ENCODE measurements at regions not wholly inside any gene's neighbourhood (a gene's known extent, or its start where the extent isn't known, plus 50 kb on each side); places are given as distances from the start of the nearest gene placed in this dataset.

DNA sequence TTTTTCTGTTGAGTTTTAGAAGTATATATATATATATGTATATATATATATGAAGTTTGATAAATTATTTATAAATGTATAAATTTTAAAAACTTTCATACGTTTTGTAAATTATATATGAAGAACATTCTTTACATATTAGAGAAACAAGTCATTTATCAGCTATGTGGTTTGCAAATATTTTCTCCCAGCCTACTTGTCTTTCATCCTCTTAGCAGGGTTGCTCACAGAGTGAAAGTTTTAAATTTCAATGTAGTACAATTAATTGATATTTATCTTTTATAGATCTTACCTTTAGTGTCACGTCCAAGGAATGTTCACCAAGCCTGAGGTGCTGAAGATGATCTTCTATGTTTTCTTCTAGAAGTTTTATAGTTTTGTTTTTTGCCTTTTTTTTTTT, 78.3 kb upstream of the HS6ST1 start:
- TF ChIP-seq ASH1L (IDR thresholded peaks at IDR 0.05; ENCODE audit: borderline replicate concordance, low read depth, partially characterized antibody): no peak
- no peak for TF ChIP-seq CREM (IDR thresholded peaks at IDR 0.05; ENCODE audit: low read depth)
- TF ChIP-seq, protein P1, sequence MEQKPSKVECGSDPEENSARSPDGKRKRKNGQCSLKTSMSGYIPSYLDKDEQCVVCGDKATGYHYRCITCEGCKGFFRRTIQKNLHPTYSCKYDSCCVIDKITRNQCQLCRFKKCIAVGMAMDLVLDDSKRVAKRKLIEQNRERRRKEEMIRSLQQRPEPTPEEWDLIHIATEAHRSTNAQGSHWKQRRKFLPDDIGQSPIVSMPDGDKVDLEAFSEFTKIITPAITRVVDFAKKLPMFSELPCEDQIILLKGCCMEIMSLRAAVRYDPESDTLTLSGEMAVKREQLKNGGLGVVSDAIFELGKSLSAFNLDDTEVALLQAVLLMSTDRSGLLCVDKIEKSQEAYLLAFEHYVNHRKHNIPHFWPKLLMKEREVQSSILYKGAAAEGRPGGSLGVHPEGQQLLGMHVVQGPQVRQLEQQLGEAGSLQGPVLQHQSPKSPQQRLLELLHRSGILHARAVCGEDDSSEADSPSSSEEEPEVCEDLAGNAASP (IDR thresholded peaks at IDR 0.05): no peak
- no peak for TF ChIP-seq CBX3 (IDR thresholded peaks at IDR 0.05; ENCODE audit: borderline replicate concordance in 1 of 2, low read length in 2 of 2)
- no peak for TF ChIP-seq RBFOX2 (IDR thresholded peaks at IDR 0.05; ENCODE audit: low read depth, low read length)
- no peak for TF ChIP-seq RBM25 (IDR thresholded peaks at IDR 0.05; ENCODE audit: low read depth, low read length, severe bottlenecking)
- TF ChIP-seq, protein P2, sequence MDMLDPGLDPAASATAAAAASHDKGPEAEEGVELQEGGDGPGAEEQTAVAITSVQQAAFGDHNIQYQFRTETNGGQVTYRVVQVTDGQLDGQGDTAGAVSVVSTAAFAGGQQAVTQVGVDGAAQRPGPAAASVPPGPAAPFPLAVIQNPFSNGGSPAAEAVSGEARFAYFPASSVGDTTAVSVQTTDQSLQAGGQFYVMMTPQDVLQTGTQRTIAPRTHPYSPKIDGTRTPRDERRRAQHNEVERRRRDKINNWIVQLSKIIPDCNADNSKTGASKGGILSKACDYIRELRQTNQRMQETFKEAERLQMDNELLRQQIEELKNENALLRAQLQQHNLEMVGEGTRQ (CRISPR knock-in tag; IDR thresholded peaks at IDR 0.05): no peak
- TF ChIP-seq TAF7 (tag; IDR thresholded peaks at IDR 0.05): no peak
